ENCODE measurements at regions not wholly inside any gene's neighbourhood (a gene's known extent, or its start where the extent isn't known, plus 50 kb on each side); places are given as distances from the start of the nearest gene placed in this dataset.

DNA sequence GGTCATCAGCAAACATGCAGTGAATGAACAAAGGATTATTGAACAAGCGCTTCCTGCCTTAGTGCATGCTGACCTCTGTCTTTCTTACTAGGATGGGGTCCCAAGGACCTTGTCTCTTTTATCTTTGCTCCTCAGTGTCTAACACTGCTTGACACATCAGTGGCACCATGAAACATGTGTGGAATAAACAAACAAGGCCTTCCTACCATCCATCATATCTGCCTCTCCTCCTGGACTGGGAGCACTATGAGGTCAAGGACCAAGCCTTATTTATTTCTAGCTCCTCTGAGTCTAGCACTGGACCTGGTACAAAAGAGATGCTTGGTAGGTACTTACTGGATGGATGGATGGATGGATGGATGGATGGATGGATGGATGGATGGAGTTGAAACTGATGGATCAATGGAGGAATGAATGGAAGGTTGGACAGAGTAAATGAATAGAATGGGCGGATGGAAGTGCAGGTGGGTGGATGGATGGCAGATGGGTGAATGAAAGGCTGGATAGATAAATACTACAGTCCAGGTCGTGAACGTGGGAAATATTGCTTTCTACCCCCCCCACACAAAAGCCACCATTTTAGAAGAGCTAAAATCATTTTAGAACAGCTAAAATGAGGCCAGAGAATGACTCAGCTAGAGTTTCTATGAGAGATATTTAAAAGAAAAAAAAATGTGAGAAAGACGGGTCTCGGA, 104.1 kb upstream of the PTPN1 start:
- TF ChIP-seq, protein P1, sequence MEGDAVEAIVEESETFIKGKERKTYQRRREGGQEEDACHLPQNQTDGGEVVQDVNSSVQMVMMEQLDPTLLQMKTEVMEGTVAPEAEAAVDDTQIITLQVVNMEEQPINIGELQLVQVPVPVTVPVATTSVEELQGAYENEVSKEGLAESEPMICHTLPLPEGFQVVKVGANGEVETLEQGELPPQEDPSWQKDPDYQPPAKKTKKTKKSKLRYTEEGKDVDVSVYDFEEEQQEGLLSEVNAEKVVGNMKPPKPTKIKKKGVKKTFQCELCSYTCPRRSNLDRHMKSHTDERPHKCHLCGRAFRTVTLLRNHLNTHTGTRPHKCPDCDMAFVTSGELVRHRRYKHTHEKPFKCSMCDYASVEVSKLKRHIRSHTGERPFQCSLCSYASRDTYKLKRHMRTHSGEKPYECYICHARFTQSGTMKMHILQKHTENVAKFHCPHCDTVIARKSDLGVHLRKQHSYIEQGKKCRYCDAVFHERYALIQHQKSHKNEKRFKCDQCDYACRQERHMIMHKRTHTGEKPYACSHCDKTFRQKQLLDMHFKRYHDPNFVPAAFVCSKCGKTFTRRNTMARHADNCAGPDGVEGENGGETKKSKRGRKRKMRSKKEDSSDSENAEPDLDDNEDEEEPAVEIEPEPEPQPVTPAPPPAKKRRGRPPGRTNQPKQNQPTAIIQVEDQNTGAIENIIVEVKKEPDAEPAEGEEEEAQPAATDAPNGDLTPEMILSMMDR (IDR thresholded peaks at IDR 0.05), result no peak
- no peak for TF ChIP-seq POLR2A (IDR thresholded peaks at IDR 0.05)
